Tibial nerve (tissue), 4 donors: ENCODE measurements at regions not wholly inside any gene's neighbourhood (a gene's known extent, or its start where the extent isn't known, plus 50 kb on each side); places are given as distances from the start of the nearest gene placed in this dataset.
"Not testable (repeated sequence)": the region's sequence is repeated elsewhere in the genome, so short reads cannot be mapped to it uniquely, and the experiment has no call there.

ENCODE experiments used
- DNase-seq, 2 donors: peaks; one replicate each; pipeline ENCODE4 v3.0.0-alpha.2; 2019; ENCODE audit warnings: low spot score in 2 of 2
- H3K27ac ChIP-seq, 4 donors: fragments of 200-600 bp; sonication (generic) in 3 of 4; one replicate each; pipeline ENCODE4 v1.5.1; 2017 to 2019; ENCODE audit warnings: mild to moderate bottlenecking in 1 of 4
- H3K27me3 ChIP-seq, 2 donors: fragments of 200-600 bp; sonication (generic) in 1 of 2; one replicate each; pipeline versions ENCODE4 v1.5.1 to v1.6.0; 2017 to 2019
- H3K36me3 ChIP-seq, 3 donors: fragments of 200-600 bp; sonication (generic); one replicate each; pipeline ENCODE4 v1.5.1; 2018 to 2019
- H3K4me1 ChIP-seq, 4 donors: fragments of 200-600 bp; sonication (generic) in 3 of 4; one replicate each; pipeline ENCODE4 v1.5.1; 2017 to 2019
- H3K4me3 ChIP-seq, 4 donors: fragments of 200-600 bp; sonication (generic) in 3 of 4; one replicate each; pipeline ENCODE4 v1.5.1; 2017 to 2019; ENCODE audit warnings: mild to moderate bottlenecking in 1 of 4, moderate library complexity in 1 of 4
- H3K9me3 ChIP-seq, 4 donors: fragments of 200-600 bp; sonication (generic) in 3 of 4; one replicate each; pipeline ENCODE4 v1.5.1; 2017 to 2019
- EP300 ChIP-seq, 2 donors: sonication (generic); formaldehyde crosslinking; IDR thresholded peaks; one replicate each; pipeline ENCODE4 v1.6.1; 2017; ENCODE audit warnings: antibody characterized with exemption in 2 of 2, mild to moderate bottlenecking in 1 of 2
- POLR2A ChIP-seq, 2 donors: fragments of 450-650 bp; IDR thresholded peaks; one replicate each; pipeline ENCODE4 v1.6.1; 2017; ENCODE audit warnings: antibody characterized with exemption in 2 of 2, mild to moderate bottlenecking in 2 of 2, moderate library complexity in 2 of 2
- WGBS, 2 donors: methylation state at CpG; one replicate each; pipeline ENCODE4 v1.1.5; 2018; 5-methylcytosine and 5-hydroxymethylcytosine counted together
- TF ChIP-seq, protein P1 (sequence below), 5 experiments: fragments of 200-600 bp in 3 of 5; fragments of 450-650 bp in 2 of 5; sonication (generic) in 3 of 5; IDR thresholded peaks; one replicate each; pipeline ENCODE4 v1.5.1; 2016 to 2019; ENCODE audit warnings: antibody characterized with exemption in 5 of 5, mild to moderate bottlenecking in 3 of 5, moderate library complexity in 2 of 5

DNA sequence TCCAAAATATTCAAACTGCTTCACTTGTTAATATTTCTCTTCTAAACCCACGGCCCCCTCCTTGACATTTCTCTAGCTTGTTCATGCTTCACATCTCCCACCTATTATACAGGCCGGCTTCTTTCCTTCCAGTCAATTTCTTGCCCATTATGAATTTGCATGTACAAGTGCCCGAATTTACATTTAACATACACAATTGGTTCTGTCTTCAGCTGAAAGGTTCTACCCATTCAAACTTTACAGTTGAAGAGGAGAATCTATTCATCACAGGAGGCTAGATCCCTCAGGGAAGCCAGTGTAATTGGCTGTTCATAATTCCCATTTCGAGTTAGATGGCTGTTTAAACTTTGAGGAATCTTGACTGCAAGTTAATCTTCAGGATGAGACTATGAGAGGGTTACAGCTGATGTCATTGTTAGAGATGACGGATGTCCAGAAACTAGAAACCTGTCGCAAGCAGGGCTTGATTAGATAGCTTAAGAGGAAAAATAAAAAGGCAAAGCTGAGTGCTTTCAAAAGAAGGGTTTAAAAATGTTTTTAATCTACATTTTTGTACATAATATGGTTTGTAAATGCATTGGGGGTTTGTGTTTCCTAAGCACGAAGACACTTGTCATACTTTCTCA, 157.0 kb downstream of the ADSS2 start:
- Histone ChIP-seq H3K4me3 (no peak overlapping the region), H3K27ac (no peak overlapping the region), H3K36me3 (no peaks in the 10 kb centered on the region), H3K4me1 (peaks cover 0 to 5% (median 0%) of the 10 kb centered on the region in 4 donors), H3K27me3 (no peaks in the 10 kb centered on the region), H3K9me3 (no peaks in the 10 kb centered on the region)
- WGBS, 2 donors = 78% methylated on average over 7 of the region's 7 CpGs
- no peak for TF ChIP-seq POLR2A (IDR thresholded peaks at IDR 0.05)
- no peak for TF ChIP-seq EP300 (IDR thresholded peaks at IDR 0.05)
- TF ChIP-seq, protein P1, sequence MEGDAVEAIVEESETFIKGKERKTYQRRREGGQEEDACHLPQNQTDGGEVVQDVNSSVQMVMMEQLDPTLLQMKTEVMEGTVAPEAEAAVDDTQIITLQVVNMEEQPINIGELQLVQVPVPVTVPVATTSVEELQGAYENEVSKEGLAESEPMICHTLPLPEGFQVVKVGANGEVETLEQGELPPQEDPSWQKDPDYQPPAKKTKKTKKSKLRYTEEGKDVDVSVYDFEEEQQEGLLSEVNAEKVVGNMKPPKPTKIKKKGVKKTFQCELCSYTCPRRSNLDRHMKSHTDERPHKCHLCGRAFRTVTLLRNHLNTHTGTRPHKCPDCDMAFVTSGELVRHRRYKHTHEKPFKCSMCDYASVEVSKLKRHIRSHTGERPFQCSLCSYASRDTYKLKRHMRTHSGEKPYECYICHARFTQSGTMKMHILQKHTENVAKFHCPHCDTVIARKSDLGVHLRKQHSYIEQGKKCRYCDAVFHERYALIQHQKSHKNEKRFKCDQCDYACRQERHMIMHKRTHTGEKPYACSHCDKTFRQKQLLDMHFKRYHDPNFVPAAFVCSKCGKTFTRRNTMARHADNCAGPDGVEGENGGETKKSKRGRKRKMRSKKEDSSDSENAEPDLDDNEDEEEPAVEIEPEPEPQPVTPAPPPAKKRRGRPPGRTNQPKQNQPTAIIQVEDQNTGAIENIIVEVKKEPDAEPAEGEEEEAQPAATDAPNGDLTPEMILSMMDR (IDR thresholded peaks at IDR 0.05) = no peak
- no peak for DNase-seq

DNA sequence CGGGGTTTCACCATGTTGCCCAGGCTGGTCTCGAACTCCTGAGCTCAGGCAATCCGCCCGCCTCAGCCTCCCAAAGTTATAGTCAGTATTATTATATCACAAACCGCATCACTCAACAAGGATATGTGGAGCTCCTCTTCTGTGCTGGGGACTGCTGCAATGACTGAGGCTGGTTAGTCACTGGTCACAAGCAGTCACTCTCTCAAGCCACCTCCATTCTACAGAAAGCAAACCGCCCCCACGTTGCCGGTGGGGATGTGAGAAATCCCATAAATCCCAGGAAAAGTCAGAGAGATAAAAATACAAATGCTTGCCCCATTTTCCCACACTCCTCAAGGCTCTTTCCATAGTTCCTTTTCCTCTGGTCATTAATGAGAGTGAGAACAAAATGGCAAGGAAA, 155.7 kb downstream of the ADSS2 start:
- peaks cover 0 to 11% (median 0%) of the 10 kb centered on the region in 4 donors for H3K4me1 ChIP-seq
- H3K27ac ChIP-seq = no peak overlapping the region
- no peak for DNase-seq
- TF ChIP-seq, protein P1 (IDR thresholded peaks at IDR 0.05) = no peak
- TF ChIP-seq POLR2A (IDR thresholded peaks at IDR 0.05) = no peak
- TF ChIP-seq EP300 (IDR thresholded peaks at IDR 0.05) = no peak
- H3K36me3 ChIP-seq = no peaks in the 10 kb centered on the region
- no peaks in the 10 kb centered on the region for H3K27me3 ChIP-seq
- no peaks in the 10 kb centered on the region for H3K9me3 ChIP-seq
- H3K4me3 ChIP-seq = no peak overlapping the region
- 76 to 80% methylated on average over 8 of the region's 8 CpGs for WGBS, 2 donors

DNA sequence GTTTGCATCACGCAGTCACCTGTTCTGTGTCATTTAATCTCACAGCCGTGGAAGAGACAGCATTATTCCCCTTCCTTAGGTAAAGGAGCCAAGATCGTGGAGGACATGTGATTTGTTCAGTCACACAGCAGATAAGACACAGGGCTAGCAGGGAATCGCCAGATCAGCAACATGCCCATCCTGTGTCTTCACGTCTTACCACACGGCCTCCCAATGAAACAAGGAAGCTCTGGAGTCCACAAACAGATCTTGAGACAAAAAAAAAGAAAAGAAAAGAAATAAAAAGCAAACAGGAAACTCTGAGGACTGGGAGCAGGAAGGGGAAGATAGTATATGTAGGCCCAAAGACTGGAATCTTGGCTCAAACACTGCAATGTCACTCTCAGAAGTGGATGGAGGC, 155.3 kb downstream of the ADSS2 start:
- 67 to 75% methylated on average over 6 of the region's 6 CpGs for WGBS, 2 donors
- Histone ChIP-seq H3K27ac (no peak overlapping the region), H3K9me3 (no peaks in the 10 kb centered on the region), H3K36me3 (no peaks in the 10 kb centered on the region), H3K4me3 (no peak overlapping the region), H3K27me3 (no peaks in the 10 kb centered on the region), H3K4me1 (peaks cover 0 to 11% (median 0%) of the 10 kb centered on the region in 4 donors)
- TF ChIP-seq, protein P1 (IDR thresholded peaks at IDR 0.05) = no peak
- peak in 1 of 2 donors; percentile 20 for TF ChIP-seq EP300 (IDR thresholded peaks at IDR 0.05)
- TF ChIP-seq POLR2A (IDR thresholded peaks at IDR 0.05) = no peak
- DNase-seq = no peak

DNA sequence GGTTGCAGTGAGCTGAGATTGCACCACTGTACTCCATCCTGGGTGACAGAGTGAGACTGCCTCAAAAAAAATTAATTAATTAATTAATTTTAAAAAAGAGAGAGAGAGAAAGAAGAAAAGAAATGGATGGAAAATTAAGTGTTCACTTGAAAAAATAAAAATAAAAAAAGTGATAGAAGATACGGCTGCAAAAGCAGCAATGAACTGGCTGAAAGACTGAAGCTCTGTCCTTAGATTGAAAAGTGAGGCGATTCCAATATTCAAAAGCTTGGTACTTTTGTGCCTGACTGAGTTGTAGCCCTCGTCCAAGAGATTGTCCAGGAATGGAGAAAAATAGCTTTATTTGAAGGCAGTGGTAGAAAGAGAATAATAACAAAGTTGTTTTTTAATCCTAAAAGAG, 154.6 kb downstream of the ADSS2 start:
- no peak overlapping the region for H3K27ac ChIP-seq
- H3K4me3 ChIP-seq = no peak overlapping the region
- no peaks in the 10 kb centered on the region for H3K27me3 ChIP-seq
- no peak for DNase-seq
- H3K9me3 ChIP-seq = no peaks in the 10 kb centered on the region
- 81 to 87% methylated on average over 3 of the region's 3 CpGs for WGBS, 2 donors
- TF ChIP-seq EP300 (IDR thresholded peaks at IDR 0.05) (no peak), POLR2A (IDR thresholded peaks at IDR 0.05) (no peak)
- TF ChIP-seq, protein P1 (IDR thresholded peaks at IDR 0.05) = no peak
- H3K36me3 ChIP-seq = no peaks in the 10 kb centered on the region
- peaks cover 0 to 14% (median 0%) of the 10 kb centered on the region in 4 donors for H3K4me1 ChIP-seq

DNA sequence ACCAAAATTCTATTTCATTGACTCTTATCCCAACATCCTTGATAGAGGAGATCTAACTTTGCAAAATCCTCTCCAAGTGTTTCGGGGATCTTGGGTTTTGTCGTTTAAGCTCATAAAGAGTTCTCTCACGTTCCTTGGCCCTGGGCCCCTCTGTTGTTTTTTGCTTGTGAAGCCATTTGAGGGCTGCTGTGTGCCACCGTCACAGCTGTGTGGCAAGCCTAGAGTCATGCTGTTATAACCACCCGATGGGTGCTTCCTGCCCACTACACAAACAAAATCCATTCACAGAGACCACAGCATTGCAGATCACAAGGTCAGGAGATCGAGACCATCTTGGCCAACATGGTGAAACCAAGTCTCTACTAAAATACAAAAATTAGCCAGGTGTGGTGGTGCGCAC, 154.1 kb downstream of the ADSS2 start:
- no peaks in the 10 kb centered on the region for H3K9me3 ChIP-seq
- H3K36me3 ChIP-seq = no peaks in the 10 kb centered on the region
- TF ChIP-seq POLR2A (IDR thresholded peaks at IDR 0.05) (no peak), EP300 (IDR thresholded peaks at IDR 0.05) (no peak)
- TF ChIP-seq, protein P1 (IDR thresholded peaks at IDR 0.05) = no peak
- H3K4me3 ChIP-seq = no peak overlapping the region
- 82 to 83% methylated on average over 7 of the region's 7 CpGs for WGBS, 2 donors
- H3K4me1 ChIP-seq = peaks cover 0 to 14% (median 0%) of the 10 kb centered on the region in 4 donors
- H3K27ac ChIP-seq = no peak overlapping the region
- no peak for DNase-seq
- no peaks in the 10 kb centered on the region for H3K27me3 ChIP-seq

DNA sequence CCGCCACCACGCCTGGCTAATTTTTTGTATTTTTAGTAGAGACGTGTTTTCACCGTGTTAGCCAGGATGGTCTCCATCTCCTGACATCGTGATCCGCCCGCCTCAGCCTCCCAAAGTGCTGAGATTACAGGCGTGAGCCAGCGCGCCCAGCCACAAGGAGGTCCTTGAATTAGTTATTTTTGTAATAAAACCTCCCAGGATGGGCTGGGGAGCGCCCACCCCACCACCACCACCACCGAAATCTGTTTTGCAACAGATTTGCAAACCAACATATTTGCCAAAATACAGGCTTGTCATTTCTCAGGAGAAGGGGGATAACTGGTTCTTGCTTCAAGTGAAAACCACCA, 151.7 kb downstream of the ADSS2 start:
- Histone ChIP-seq H3K27ac (peak overlapping the region in 2 of 4 donors; percentile 76 to 79), H3K4me3 (peak overlapping the region in 2 of 4 donors; percentile 38 to 39), H3K4me1 (peaks cover 0 to 26% (median 0%) of the 10 kb centered on the region in 4 donors)
- not testable (repeated sequence) for DNase-seq, H3K36me3 ChIP-seq, H3K9me3 ChIP-seq, H3K27me3 ChIP-seq
- WGBS, 2 donors = 96% methylated on average over 12 of the region's 12 CpGs
